ENCODE measurements at regions not wholly inside any gene's neighbourhood (a gene's known extent, or its start where the extent isn't known, plus 50 kb on each side); places are given as distances from the start of the nearest gene placed in this dataset.

- DNase-seq, result no peak
- H3K36me3 ChIP-seq, result no peaks in the 10 kb centered on the region
- H3K4me3 ChIP-seq, result no peak overlapping the region
- H3K9me3 ChIP-seq, result no peaks in the 10 kb centered on the region
- intact Hi-C loops (cut with DNase I; ENCODE audit: low total_unique reads), result no loop called here
- no peaks in the 10 kb centered on the region for H3K27me3 ChIP-seq
- no peak overlapping the region for H3K27ac ChIP-seq
- TF ChIP-seq CTCF (IDR thresholded peaks at IDR 0.05), result no peak
- no peaks in the 10 kb centered on the region for H3K4me1 ChIP-seq
Observed at GRCh38 chr16:64138006-64138405, 983.9 kb downstream of the CDH11 start.

GRCh38 chr16:64136743-64137142 is 985.1 kb downstream of the CDH11 start:
- TF ChIP-seq CTCF (IDR thresholded peaks at IDR 0.05), result no peak
- intact Hi-C loops (cut with DNase I; ENCODE audit: low total_unique reads), result no loop called here

GRCh38 chr16:64136314-64136713 is 985.5 kb downstream of the CDH11 start:
- Histone ChIP-seq H3K4me1 (no peaks in the 10 kb centered on the region), H3K36me3 (no peaks in the 10 kb centered on the region), H3K4me3 (no peak overlapping the region), H3K9me3 (no peaks in the 10 kb centered on the region), H3K27ac (no peak overlapping the region), H3K27me3 (no peaks in the 10 kb centered on the region)
- intact Hi-C loops (cut with DNase I; ENCODE audit: low total_unique reads), result no loop called here
- DNase-seq, result no peak
- TF ChIP-seq CTCF (IDR thresholded peaks at IDR 0.05), result no peak

More at GRCh38 chr16:64136743-64137142, 985.1 kb downstream of the CDH11 start:
- no peaks in the 10 kb centered on the region for H3K9me3 ChIP-seq
- no peaks in the 10 kb centered on the region for H3K4me1 ChIP-seq
- no peak overlapping the region for H3K27ac ChIP-seq
- no peak for DNase-seq
- H3K4me3 ChIP-seq, result no peak overlapping the region
- H3K36me3 ChIP-seq, result no peaks in the 10 kb centered on the region
- no peaks in the 10 kb centered on the region for H3K27me3 ChIP-seq

- Histone ChIP-seq H3K27me3 (no peaks in the 10 kb centered on the region), H3K36me3 (no peaks in the 10 kb centered on the region), H3K27ac (no peak overlapping the region), H3K4me3 (no peak overlapping the region), H3K9me3 (no peaks in the 10 kb centered on the region), H3K4me1 (no peaks in the 10 kb centered on the region)
- no peak for DNase-seq
- no peak for TF ChIP-seq CTCF (IDR thresholded peaks at IDR 0.05)
- intact Hi-C loops (cut with DNase I; ENCODE audit: low total_unique reads), result no loop called here
Observed at GRCh38 chr16:64133366-64133765, 988.5 kb downstream of the CDH11 start.

GRCh38 chr16:64132759-64133361 is 989.0 kb downstream of the CDH11 start:
- H3K4me1 ChIP-seq, result no peaks in the 10 kb centered on the region
- intact Hi-C loops (cut with DNase I; ENCODE audit: low total_unique reads), result no loop called here
- H3K4me3 ChIP-seq, result no peak overlapping the region
- H3K27ac ChIP-seq, result no peak overlapping the region
- no peaks in the 10 kb centered on the region for H3K36me3 ChIP-seq
- DNase-seq, result no peak
- no peaks in the 10 kb centered on the region for H3K9me3 ChIP-seq
- no peaks in the 10 kb centered on the region for H3K27me3 ChIP-seq
- no peak for TF ChIP-seq CTCF (IDR thresholded peaks at IDR 0.05)

- H3K36me3 ChIP-seq, result no peaks in the 10 kb centered on the region
- TF ChIP-seq CTCF (IDR thresholded peaks at IDR 0.05), result no peak
- no peaks in the 10 kb centered on the region for H3K27me3 ChIP-seq
- intact Hi-C loops (cut with DNase I; ENCODE audit: low total_unique reads), result no loop called here
- DNase-seq, result no peak
- no peaks in the 10 kb centered on the region for H3K4me1 ChIP-seq
- H3K4me3 ChIP-seq, result no peak overlapping the region
- no peaks in the 10 kb centered on the region for H3K9me3 ChIP-seq
- no peak overlapping the region for H3K27ac ChIP-seq
Observed at GRCh38 chr16:64132190-64132589, 989.7 kb downstream of the CDH11 start.

Measured in tibial artery (tissue), 4 donors.